HL-60 (cell line): ENCODE measurements at regions not wholly inside any gene's neighbourhood (a gene's known extent, or its start where the extent isn't known, plus 50 kb on each side); places are given as distances from the start of the nearest gene placed in this dataset.

Experiments
- GABPA ChIP-seq: IDR thresholded peaks from 2 replicates; pipeline ENCODE4 v1.6.1; 2012; ENCODE audit warnings: low read depth
- POLR2AphosphoS5 ChIP-seq: IDR thresholded peaks from 2 replicates; pipeline ENCODE4 v1.6.1; 2012; ENCODE audit warnings: low read depth
- TF ChIP-seq, protein P1 (sequence below): IDR thresholded peaks from one replicate; pipeline ENCODE4 v1.5.1; 2011; ENCODE audit warnings: low read length, control low read depth, inconsistent platforms; ENCODE audit not compliant: insufficient read depth
- TF ChIP-seq, protein P2 (sequence below): IDR thresholded peaks from 2 replicates; pipeline ENCODE4 v1.6.1; 2012; ENCODE audit warnings: low read depth; ENCODE audit not compliant: insufficient replicate concordance

DNA sequence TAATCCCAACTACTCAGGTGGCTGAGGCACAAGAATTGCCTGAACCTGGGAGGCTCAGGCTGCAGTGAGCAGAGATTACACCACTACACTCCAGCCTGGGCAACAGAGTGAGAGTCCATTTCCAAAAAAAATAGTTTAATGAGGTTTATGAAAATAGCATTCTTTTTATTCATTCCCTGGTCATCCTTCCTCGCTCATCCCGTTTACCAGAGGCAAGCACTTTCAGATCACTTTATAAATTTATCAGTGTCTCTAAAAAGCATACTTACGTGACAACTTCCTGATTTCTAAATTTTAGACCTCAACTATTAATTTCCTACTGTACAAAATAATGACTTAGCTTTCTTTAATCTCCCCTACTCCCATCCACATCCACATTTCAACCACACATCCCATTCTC is 864.8 kb downstream of the EPHA4 start:
- TF ChIP-seq, protein P1, sequence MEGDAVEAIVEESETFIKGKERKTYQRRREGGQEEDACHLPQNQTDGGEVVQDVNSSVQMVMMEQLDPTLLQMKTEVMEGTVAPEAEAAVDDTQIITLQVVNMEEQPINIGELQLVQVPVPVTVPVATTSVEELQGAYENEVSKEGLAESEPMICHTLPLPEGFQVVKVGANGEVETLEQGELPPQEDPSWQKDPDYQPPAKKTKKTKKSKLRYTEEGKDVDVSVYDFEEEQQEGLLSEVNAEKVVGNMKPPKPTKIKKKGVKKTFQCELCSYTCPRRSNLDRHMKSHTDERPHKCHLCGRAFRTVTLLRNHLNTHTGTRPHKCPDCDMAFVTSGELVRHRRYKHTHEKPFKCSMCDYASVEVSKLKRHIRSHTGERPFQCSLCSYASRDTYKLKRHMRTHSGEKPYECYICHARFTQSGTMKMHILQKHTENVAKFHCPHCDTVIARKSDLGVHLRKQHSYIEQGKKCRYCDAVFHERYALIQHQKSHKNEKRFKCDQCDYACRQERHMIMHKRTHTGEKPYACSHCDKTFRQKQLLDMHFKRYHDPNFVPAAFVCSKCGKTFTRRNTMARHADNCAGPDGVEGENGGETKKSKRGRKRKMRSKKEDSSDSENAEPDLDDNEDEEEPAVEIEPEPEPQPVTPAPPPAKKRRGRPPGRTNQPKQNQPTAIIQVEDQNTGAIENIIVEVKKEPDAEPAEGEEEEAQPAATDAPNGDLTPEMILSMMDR, result no peak
- TF ChIP-seq, protein P2, sequence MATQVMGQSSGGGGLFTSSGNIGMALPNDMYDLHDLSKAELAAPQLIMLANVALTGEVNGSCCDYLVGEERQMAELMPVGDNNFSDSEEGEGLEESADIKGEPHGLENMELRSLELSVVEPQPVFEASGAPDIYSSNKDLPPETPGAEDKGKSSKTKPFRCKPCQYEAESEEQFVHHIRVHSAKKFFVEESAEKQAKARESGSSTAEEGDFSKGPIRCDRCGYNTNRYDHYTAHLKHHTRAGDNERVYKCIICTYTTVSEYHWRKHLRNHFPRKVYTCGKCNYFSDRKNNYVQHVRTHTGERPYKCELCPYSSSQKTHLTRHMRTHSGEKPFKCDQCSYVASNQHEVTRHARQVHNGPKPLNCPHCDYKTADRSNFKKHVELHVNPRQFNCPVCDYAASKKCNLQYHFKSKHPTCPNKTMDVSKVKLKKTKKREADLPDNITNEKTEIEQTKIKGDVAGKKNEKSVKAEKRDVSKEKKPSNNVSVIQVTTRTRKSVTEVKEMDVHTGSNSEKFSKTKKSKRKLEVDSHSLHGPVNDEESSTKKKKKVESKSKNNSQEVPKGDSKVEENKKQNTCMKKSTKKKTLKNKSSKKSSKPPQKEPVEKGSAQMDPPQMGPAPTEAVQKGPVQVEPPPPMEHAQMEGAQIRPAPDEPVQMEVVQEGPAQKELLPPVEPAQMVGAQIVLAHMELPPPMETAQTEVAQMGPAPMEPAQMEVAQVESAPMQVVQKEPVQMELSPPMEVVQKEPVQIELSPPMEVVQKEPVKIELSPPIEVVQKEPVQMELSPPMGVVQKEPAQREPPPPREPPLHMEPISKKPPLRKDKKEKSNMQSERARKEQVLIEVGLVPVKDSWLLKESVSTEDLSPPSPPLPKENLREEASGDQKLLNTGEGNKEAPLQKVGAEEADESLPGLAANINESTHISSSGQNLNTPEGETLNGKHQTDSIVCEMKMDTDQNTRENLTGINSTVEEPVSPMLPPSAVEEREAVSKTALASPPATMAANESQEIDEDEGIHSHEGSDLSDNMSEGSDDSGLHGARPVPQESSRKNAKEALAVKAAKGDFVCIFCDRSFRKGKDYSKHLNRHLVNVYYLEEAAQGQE, result no peak
- TF ChIP-seq POLR2AphosphoS5 (no peak), GABPA (no peak)
